Karpas-422 (cell line): ENCODE measurements at regions not wholly inside any gene's neighbourhood (a gene's known extent, or its start where the extent isn't known, plus 50 kb on each side); places are given as distances from the start of the nearest gene placed in this dataset.
"Not testable (repeated sequence)": the region's sequence is repeated elsewhere in the genome, so short reads cannot be mapped to it uniquely, and the experiment has no call there.

ENCODE experiments used
- DNase-seq: peaks from one replicate; pipeline ENCODE4 v3.0.0-alpha.2; 2015
- H2AFZ ChIP-seq: fragments of 200-600 bp; sonication (generic); 2 replicates; pipeline ENCODE4 v1.6.1; 2014; ENCODE audit warnings: antibody characterized with exemption, low read length, mixed read lengths
- H3K27ac ChIP-seq: fragments of 200-600 bp; sonication (generic); 2 replicates; pipeline ENCODE4 v1.5.1; 2014; ENCODE audit warnings: mild to moderate bottlenecking, low read length, moderate library complexity
- H3K27me3 ChIP-seq: fragments of 200-600 bp; sonication (generic); 2 replicates; pipeline ENCODE4 v1.6.1; 2014; ENCODE audit warnings: low read length, mixed read lengths
- H3K36me3 ChIP-seq: fragments of 200-600 bp; sonication (generic); 2 replicates; pipeline ENCODE4 v1.6.1; 2014; ENCODE audit warnings: low read length, mixed read lengths; ENCODE audit not compliant: insufficient read depth
- H3K4me1 ChIP-seq: fragments of 200-600 bp; sonication (generic); 2 replicates; pipeline ENCODE4 v1.6.1; 2014; ENCODE audit warnings: mild to moderate bottlenecking, low read length, mixed read lengths
- H3K4me2 ChIP-seq: fragments of 200-600 bp; sonication (generic); 2 replicates; pipeline ENCODE4 v1.6.1; 2014; ENCODE audit warnings: low read length, low read depth, mild to moderate bottlenecking; ENCODE audit not compliant: poor library complexity, severe bottlenecking
- H3K4me3 ChIP-seq: fragments of 200-600 bp; sonication (generic); 2 replicates; pipeline ENCODE4 v1.5.1; 2014; ENCODE audit warnings: mild to moderate bottlenecking, antibody characterized with exemption, low read length, mixed read lengths
- H3K79me2 ChIP-seq: fragments of 200-600 bp; sonication (generic); 2 replicates; pipeline ENCODE4 v1.6.1; 2014; ENCODE audit warnings: mild to moderate bottlenecking, low read length, mixed read lengths
- H3K9ac ChIP-seq: fragments of 200-600 bp; sonication (generic); 2 replicates; pipeline ENCODE4 v1.6.0; 2014; ENCODE audit warnings: low read length
- H3K9me2 ChIP-seq: fragments of 200-600 bp; sonication (generic), shearing (Covaris generic); replicated peaks from 2 replicates; pipeline ENCODE4 v1.6.0; 2014; ENCODE audit warnings: mild to moderate bottlenecking, low read length, moderate library complexity; ENCODE audit not compliant: insufficient read depth
- H3K9me3 ChIP-seq: fragments of 300-700, 200-600 bp; sonication (generic); 2 replicates; pipeline ENCODE4 v1.6.1; 2014; ENCODE audit warnings: low read length, mixed read lengths
- H4K20me1 ChIP-seq: fragments of 200-600 bp; sonication (generic); 2 replicates; pipeline ENCODE4 v1.6.1; 2014; ENCODE audit warnings: mild to moderate bottlenecking, antibody characterized with exemption, low read length, low read depth; ENCODE audit not compliant: insufficient read depth

DNA sequence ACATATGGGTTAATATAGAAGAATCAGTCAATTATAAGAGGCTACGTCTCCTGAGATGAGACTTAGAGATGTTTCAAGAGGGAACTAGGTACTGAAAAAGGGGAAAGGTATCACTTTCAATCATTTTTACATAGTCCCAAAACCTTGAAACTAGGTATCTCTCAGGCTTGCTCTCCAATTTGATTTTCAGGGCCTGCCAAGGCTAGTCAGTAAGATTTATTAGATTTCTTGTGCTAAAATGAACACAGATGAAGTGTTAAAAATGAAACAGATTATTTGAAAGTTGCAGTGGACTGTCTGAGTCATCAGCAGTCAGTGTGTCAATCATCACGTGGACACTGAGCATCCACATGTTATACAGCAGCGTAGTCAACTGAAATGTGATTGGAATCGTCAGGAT lies 591.1 kb downstream of the DTWD2 start:
- H3K9ac ChIP-seq: no peak overlapping the region
- no peaks in the 10 kb centered on the region for H3K27me3 ChIP-seq
- no peaks in the 10 kb centered on the region for H3K4me1 ChIP-seq
- no peaks in the 10 kb centered on the region for H3K36me3 ChIP-seq
- no peak overlapping the region for H3K4me2 ChIP-seq
- H3K9me3 ChIP-seq: no peaks in the 10 kb centered on the region; the same call in 1 of the 2 replicates
- no peak for DNase-seq
- H4K20me1 ChIP-seq: no peaks in the 10 kb centered on the region
- H3K79me2 ChIP-seq: no peaks in the 10 kb centered on the region
- no peak overlapping the region for H2AFZ ChIP-seq
- no peak overlapping the region for H3K4me3 ChIP-seq
- no peaks in the 10 kb centered on the region for H3K9me2 ChIP-seq
- H3K27ac ChIP-seq: no peak overlapping the region

DNA sequence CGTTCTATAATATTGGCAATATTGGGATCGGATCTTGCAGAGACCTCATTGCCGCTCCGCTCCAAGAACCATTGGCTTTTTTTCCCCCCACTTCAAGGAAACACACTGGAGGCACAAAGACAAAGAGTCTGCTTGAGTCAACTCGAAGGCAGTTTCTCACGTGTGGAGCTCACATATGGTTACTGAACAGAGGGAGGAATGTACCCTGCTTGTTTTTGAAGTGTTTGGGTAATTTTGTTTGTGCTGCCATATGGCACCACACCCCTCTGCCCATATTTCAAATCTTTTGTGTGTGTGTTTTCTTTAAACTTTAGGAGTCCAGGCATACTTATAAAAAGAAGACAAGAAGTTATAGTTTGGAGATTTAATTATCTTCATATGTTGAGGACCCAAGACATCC lies 595.9 kb downstream of the DTWD2 start:
- no peak for DNase-seq
- H3K4me1 ChIP-seq: no peaks in the 10 kb centered on the region
- no peaks in the 10 kb centered on the region for H3K27me3 ChIP-seq
- H3K79me2 ChIP-seq: no peaks in the 10 kb centered on the region
- no peak overlapping the region for H2AFZ ChIP-seq
- H4K20me1 ChIP-seq: no peaks in the 10 kb centered on the region
- H3K4me2 ChIP-seq: no peak overlapping the region
- no peaks in the 10 kb centered on the region for H3K9me3 ChIP-seq
- H3K9ac ChIP-seq: no peak overlapping the region
- H3K36me3 ChIP-seq: no peaks in the 10 kb centered on the region
- H3K27ac ChIP-seq: no peak overlapping the region
- no peaks in the 10 kb centered on the region for H3K9me2 ChIP-seq
- H3K4me3 ChIP-seq: no peak overlapping the region

DNA sequence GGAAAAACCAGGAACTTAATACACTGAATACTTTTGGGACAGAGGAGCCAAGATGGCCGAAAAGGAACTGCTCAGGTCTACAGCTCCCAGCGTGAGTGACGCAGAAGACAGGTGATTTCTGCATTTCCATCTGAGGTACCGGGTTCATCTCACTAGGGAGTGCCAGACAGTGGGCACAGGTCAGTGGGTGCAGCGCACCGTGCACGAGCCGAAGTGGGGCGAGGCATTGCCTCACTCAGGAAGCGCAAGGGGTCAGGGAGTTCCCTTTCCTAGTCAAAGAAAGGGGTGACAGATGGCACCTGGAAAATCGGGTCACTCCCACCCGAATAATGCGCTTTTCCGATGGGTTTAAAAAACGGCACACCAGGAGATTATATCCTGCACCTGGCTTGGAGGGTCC lies 605.4 kb downstream of the DTWD2 start:
- H3K27ac ChIP-seq, H3K27me3 ChIP-seq, H3K9me3 ChIP-seq, H3K9ac ChIP-seq, DNase-seq, H3K4me3 ChIP-seq, H2AFZ ChIP-seq, H3K4me1 ChIP-seq, H3K4me2 ChIP-seq, H4K20me1 ChIP-seq, H3K36me3 ChIP-seq, H3K79me2 ChIP-seq, H3K9me2 ChIP-seq: not testable (repeated sequence)

DNA sequence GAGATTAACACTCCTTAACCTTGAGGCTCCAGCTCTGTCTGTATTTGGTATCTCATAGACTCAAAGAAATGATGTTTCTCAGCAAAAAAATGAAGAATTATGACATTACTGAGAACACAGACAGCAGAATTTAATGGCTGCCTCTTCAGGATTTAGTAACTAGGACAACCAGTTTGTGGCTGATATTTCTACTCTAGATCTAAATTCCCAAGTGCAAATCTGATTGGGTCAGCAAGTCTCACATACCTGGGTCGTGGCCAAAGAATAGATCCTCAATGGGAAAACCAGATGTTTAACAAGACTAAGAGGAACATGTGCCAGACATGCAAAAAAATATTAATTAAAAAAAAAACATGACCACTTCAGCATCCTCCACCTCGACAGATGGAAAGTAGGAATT lies 608.9 kb downstream of the DTWD2 start:
- no peaks in the 10 kb centered on the region for H3K9me2 ChIP-seq
- no peak overlapping the region for H3K4me3 ChIP-seq
- H3K4me1 ChIP-seq: no peaks in the 10 kb centered on the region
- no peaks in the 10 kb centered on the region for H3K27me3 ChIP-seq
- DNase-seq: no peak
- H3K27ac ChIP-seq: no peak overlapping the region
- no peak overlapping the region for H2AFZ ChIP-seq
- H3K36me3 ChIP-seq: no peaks in the 10 kb centered on the region
- H3K9me3 ChIP-seq: no peaks in the 10 kb centered on the region
- no peaks in the 10 kb centered on the region for H4K20me1 ChIP-seq
- H3K79me2 ChIP-seq: no peaks in the 10 kb centered on the region
- no peak overlapping the region for H3K4me2 ChIP-seq
- H3K9ac ChIP-seq: no peak overlapping the region

DNA sequence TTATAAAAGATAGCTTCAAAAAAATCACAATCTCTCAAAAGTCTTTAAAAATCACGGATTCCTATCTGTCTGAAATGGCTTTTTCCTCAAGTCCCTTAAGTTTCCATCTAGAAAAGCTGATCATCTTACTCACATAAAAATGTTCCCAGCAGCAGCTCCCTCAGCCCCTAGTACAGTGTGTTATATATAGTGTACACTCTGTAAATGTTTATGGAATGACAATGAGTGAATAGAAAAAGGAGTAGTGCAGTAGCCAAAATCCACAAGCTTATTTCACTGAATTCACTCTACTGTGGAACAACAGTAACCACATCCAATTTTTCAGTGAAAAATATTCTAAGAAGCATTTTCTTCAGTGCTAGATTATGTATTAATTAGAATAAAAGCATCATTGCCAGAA lies 609.4 kb downstream of the DTWD2 start:
- Histone ChIP-seq H2AFZ (no peak overlapping the region), H3K4me3 (no peak overlapping the region), H3K36me3 (no peaks in the 10 kb centered on the region), H3K27ac (no peak overlapping the region), H3K9me3 (no peaks in the 10 kb centered on the region), H3K4me1 (no peaks in the 10 kb centered on the region), H3K27me3 (no peaks in the 10 kb centered on the region), H3K79me2 (no peaks in the 10 kb centered on the region), H4K20me1 (no peaks in the 10 kb centered on the region), H3K9ac (no peak overlapping the region), H3K9me2 (no peaks in the 10 kb centered on the region), H3K4me2 (no peak overlapping the region)
- DNase-seq: no peak

DNA sequence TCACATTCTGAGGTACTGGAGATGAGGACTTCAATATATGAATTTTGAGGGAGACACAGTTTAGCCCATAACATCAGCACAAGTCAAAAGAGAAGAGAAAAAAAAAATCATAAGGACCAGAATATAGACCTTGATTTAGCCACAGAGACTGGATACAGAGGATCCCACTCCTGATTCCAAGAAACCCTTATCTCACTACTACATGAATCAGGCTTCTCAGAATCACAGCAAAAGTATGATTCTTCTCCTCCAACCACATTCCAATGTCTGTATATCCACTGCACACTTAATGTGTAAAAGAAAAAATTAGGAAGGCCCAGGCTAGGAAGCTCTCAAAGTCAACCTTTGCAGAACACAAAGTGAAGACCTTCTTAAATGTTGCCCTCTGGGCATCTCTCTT lies 610.9 kb downstream of the DTWD2 start:
- Histone ChIP-seq H3K4me3 (no peak overlapping the region), H3K27me3 (no peaks in the 10 kb centered on the region), H3K4me2 (no peak overlapping the region), H3K9me2 (no peaks in the 10 kb centered on the region), H2AFZ (no peak overlapping the region), H3K79me2 (no peaks in the 10 kb centered on the region), H3K9ac (no peak overlapping the region), H4K20me1 (no peaks in the 10 kb centered on the region), H3K9me3 (no peaks in the 10 kb centered on the region), H3K27ac (no peak overlapping the region), H3K4me1 (no peaks in the 10 kb centered on the region), H3K36me3 (no peaks in the 10 kb centered on the region)
- no peak for DNase-seq

DNA sequence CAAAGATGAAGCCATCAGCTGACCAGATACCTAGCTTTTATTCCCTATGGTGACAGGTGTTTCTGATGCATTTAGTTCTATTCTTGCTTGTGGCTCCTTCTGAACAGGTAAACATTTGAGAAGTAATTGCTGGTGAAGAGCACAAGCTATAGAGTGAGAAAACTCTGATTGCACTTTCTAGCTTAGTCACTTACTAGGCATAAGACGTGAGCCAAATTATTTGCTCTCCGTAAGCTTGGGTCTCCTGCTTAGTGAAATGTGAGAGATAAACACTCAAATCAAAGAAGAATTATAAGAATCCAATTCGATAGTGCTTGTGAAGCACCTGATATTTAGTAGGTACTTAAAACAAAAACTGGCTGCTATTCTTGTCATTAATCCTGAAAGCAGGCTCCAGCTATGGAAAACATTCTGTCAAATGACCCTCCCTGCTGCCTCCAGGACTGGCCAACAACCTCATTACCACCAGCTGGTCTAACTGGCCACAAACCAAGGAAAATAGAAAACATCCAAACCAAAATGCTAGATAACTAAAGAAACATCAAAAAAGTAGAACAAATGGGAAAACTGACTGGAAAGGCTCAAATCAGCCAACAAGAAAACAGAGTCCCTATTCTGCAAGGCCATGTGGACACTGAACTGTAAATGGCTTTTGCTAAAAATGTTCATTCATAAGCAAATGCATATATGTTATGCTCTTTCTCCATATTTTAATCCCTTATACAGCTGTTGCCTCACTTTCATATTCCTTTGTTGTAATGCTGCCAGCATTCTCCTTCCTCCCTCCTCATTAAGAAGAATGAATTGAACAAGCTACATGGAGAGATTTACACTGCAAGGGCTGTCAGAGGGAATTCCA lies 616.1 kb downstream of the DTWD2 start:
- Histone ChIP-seq H3K36me3 (no peaks in the 10 kb centered on the region), H4K20me1 (no peaks in the 10 kb centered on the region), H3K9ac (no peak overlapping the region), H3K9me2 (no peaks in the 10 kb centered on the region), H3K27ac (no peak overlapping the region), H3K27me3 (no peaks in the 10 kb centered on the region), H3K4me2 (no peak overlapping the region), H3K4me3 (no peak overlapping the region), H3K9me3 (no peaks in the 10 kb centered on the region), H3K4me1 (no peaks in the 10 kb centered on the region), H2AFZ (no peak overlapping the region), H3K79me2 (no peaks in the 10 kb centered on the region)
- no peak for DNase-seq

DNA sequence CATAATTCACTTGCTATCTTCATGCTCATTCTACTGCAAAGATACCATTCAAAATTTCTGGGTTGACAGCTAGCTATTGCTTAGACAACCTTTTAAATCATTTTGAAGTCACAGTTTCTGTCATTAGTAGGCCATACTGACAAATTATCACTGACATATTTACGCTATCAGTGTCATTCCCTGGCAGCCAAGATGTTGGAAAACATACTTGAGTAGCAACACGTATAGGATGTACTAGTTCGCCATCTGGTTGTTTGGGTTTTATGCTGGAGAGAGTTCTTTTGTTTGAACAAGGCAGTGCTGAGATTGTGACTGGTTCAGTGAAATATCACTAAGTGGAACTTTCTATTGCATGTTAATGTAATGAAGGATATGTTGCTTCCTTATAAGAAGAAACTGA lies 621.9 kb downstream of the DTWD2 start:
- no peaks in the 10 kb centered on the region for H4K20me1 ChIP-seq
- 0 out of 2 replicates have a peak, but pooled peaks cover 3% of the 10 kb centered on the region for H3K9me2 ChIP-seq
- H3K36me3 ChIP-seq: no peaks in the 10 kb centered on the region
- H3K27me3 ChIP-seq: no peaks in the 10 kb centered on the region
- no peaks in the 10 kb centered on the region for H3K9me3 ChIP-seq
- no peak for DNase-seq
- H3K4me2 ChIP-seq: no peak overlapping the region
- H3K27ac ChIP-seq: no peak overlapping the region
- H2AFZ ChIP-seq: no peak overlapping the region
- no peaks in the 10 kb centered on the region for H3K4me1 ChIP-seq
- H3K79me2 ChIP-seq: no peaks in the 10 kb centered on the region
- H3K9ac ChIP-seq: no peak overlapping the region
- H3K4me3 ChIP-seq: no peak overlapping the region
